ENCODE measurements at regions not wholly inside any gene's neighbourhood (a gene's known extent, or its start where the extent isn't known, plus 50 kb on each side); places are given as distances from the start of the nearest gene placed in this dataset.
"Not testable (repeated sequence)": the region's sequence is repeated elsewhere in the genome, so short reads cannot be mapped to it uniquely, and the experiment has no call there.

- H3K4me3 ChIP-seq (ENCODE audit: low read depth, low read length), result no peak overlapping the region
- DNase-seq (ENCODE audit: low read depth), result no peak
Measured at GRCh38 chr3:178117641-178118040, 418.6 kb upstream of the KCNMB2 start.

- not testable (repeated sequence) for H3K4me3 ChIP-seq (ENCODE audit: low read depth, low read length); DNase-seq (ENCODE audit: low read depth)
Measured at GRCh38 chr3:178119608-178120295, 416.5 kb upstream of the KCNMB2 start.

- no peak for DNase-seq (ENCODE audit: low read depth)
- H3K4me3 ChIP-seq (ENCODE audit: low read depth, low read length), result no peak overlapping the region
Measured at GRCh38 chr3:178120367-178120766, 415.9 kb upstream of the KCNMB2 start.

- no peak for DNase-seq (ENCODE audit: low read depth)
Measured at GRCh38 chr3:178126686-178127085, 409.6 kb upstream of the KCNMB2 start.

GRCh38 chr3:178127221-178127620 is 409.0 kb upstream of the KCNMB2 start:
- no peak for DNase-seq (ENCODE audit: low read depth)
- no peak overlapping the region for H3K4me3 ChIP-seq (ENCODE audit: low read depth, low read length)

More at GRCh38 chr3:178126686-178127085, 409.6 kb upstream of the KCNMB2 start:
- H3K4me3 ChIP-seq (ENCODE audit: low read depth, low read length), result no peak overlapping the region

- no peak for DNase-seq (ENCODE audit: low read depth)
- H3K4me3 ChIP-seq (ENCODE audit: low read depth, low read length), result no peak overlapping the region
Measured at GRCh38 chr3:178129109-178129508, 407.1 kb upstream of the KCNMB2 start.

GRCh38 chr3:178131801-178132200 is 404.4 kb upstream of the KCNMB2 start:
- no peak overlapping the region for H3K4me3 ChIP-seq (ENCODE audit: low read depth, low read length)
- no peak for DNase-seq (ENCODE audit: low read depth)

- DNase-seq (ENCODE audit: low read depth), result no peak
- no peak overlapping the region for H3K4me3 ChIP-seq (ENCODE audit: low read depth, low read length)
Measured at GRCh38 chr3:178137206-178137605, 399.0 kb upstream of the KCNMB2 start.

GRCh38 chr3:178137831-178138230 is 398.4 kb upstream of the KCNMB2 start:
- no peak for DNase-seq (ENCODE audit: low read depth)
- no peak overlapping the region for H3K4me3 ChIP-seq (ENCODE audit: low read depth, low read length)

GRCh38 chr3:178139116-178139515 is 397.1 kb upstream of the KCNMB2 start:
- no peak for DNase-seq (ENCODE audit: low read depth)
- H3K4me3 ChIP-seq (ENCODE audit: low read depth, low read length), result no peak overlapping the region

- H3K4me3 ChIP-seq (ENCODE audit: low read depth, low read length), result no peak overlapping the region
- DNase-seq (ENCODE audit: low read depth), result peak; percentile 35
Measured at GRCh38 chr3:178140531-178141304, 395.5 kb upstream of the KCNMB2 start.

- not testable (repeated sequence) for DNase-seq (ENCODE audit: low read depth); H3K4me3 ChIP-seq (ENCODE audit: low read depth, low read length)
Measured at GRCh38 chr3:178141305-178141684, 394.9 kb upstream of the KCNMB2 start.

GRCh38 chr3:178146406-178146831 is 389.8 kb upstream of the KCNMB2 start:
- no peak for DNase-seq (ENCODE audit: low read depth)
- H3K4me3 ChIP-seq (ENCODE audit: low read depth, low read length), result no peak overlapping the region

- no peak overlapping the region for H3K4me3 ChIP-seq (ENCODE audit: low read depth, low read length)
- DNase-seq (ENCODE audit: low read depth), result no peak
Measured at GRCh38 chr3:178147001-178147400, 389.2 kb upstream of the KCNMB2 start.

- H3K4me3 ChIP-seq (ENCODE audit: low read depth, low read length), result no peak overlapping the region
- DNase-seq (ENCODE audit: low read depth), result no peak
Measured at GRCh38 chr3:178152031-178152806, 384.0 kb upstream of the KCNMB2 start.

- DNase-seq (ENCODE audit: low read depth), result no peak
- no peak overlapping the region for H3K4me3 ChIP-seq (ENCODE audit: low read depth, low read length)
Measured at GRCh38 chr3:178152988-178153387, 383.2 kb upstream of the KCNMB2 start.

- no peak for DNase-seq (ENCODE audit: low read depth)
- H3K4me3 ChIP-seq (ENCODE audit: low read depth, low read length), result no peak overlapping the region
Measured at GRCh38 chr3:178155521-178155920, 380.7 kb upstream of the KCNMB2 start.

GRCh38 chr3:178156301-178156700 is 379.9 kb upstream of the KCNMB2 start:
- no peak overlapping the region for H3K4me3 ChIP-seq (ENCODE audit: low read depth, low read length)
- no peak for DNase-seq (ENCODE audit: low read depth)

- no peak overlapping the region for H3K4me3 ChIP-seq (ENCODE audit: low read depth, low read length)
- no peak for DNase-seq (ENCODE audit: low read depth)
Measured at GRCh38 chr3:178159691-178160220, 376.5 kb upstream of the KCNMB2 start.

- no peak for DNase-seq (ENCODE audit: low read depth)
- H3K4me3 ChIP-seq (ENCODE audit: low read depth, low read length), result no peak overlapping the region
Measured at GRCh38 chr3:178169421-178169820, 366.8 kb upstream of the KCNMB2 start.

Measured in skeletal muscle cell (primary cell).